ENCODE measurements at regions not wholly inside any gene's neighbourhood (a gene's known extent, or its start where the extent isn't known, plus 50 kb on each side); places are given as distances from the start of the nearest gene placed in this dataset.

DNA sequence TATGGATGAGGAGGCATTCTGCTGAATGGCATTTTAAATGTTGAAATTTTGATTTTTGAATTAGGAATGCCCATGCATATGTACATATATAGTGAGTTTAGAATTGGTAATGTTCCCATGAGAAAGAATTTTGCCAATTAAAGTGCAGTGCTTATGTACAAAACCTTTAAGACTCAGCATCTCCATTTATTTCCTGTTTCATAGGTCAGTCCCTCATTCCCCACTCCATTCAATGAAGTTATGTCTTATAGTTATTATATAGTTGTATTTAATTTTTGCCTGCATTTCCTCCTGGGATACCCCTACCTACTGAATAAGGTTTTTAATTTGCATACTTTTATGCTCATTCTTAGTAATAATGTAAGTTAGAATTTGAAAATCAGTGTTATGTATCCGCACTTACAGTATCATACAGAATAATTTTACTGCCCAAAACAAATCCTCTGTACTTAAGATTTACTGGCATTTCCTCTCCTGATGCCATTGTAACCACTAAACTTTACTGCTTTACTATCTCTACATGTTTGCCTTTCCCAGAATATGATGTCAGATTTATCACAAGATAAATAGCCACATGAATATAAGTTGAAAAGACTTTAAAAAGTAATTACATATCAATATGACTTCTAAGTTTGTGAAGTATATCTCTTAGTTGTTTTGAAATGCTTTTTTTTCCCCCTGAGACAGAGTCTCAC, 389.1 kb upstream of the NDN start:
- TF ChIP-seq SIN3A (IDR thresholded peaks at IDR 0.05; ENCODE audit: low read depth): no peak
- no peak for TF ChIP-seq EGR1 (IDR thresholded peaks at IDR 0.05; ENCODE audit: low read depth)
- TF ChIP-seq RAD21 (IDR thresholded peaks at IDR 0.05; ENCODE audit: low read depth): no peak
- TF ChIP-seq EZH2 (IDR thresholded peaks at IDR 0.05): no peak
- no peak for TF ChIP-seq TCF7L2 (IDR thresholded peaks at IDR 0.05; ENCODE audit: borderline replicate concordance, extremely low read depth, insufficient read depth, insufficient read length)
- no peak for TF ChIP-seq POLR2AphosphoS5 (IDR thresholded peaks at IDR 0.05; ENCODE audit: low read depth, low read length)
- no peak for TF ChIP-seq FOSL1 (IDR thresholded peaks at IDR 0.05; ENCODE audit: low read depth)
- no peak for TF ChIP-seq JUND (IDR thresholded peaks at IDR 0.05)
- TF ChIP-seq ZFX (IDR thresholded peaks at IDR 0.05): no peak
- TF ChIP-seq ELF1 (IDR thresholded peaks at IDR 0.05; ENCODE audit: borderline replicate concordance, low read depth): no peak
- TF ChIP-seq EZH2phosphoT487 (IDR thresholded peaks at IDR 0.05; ENCODE audit: borderline replicate concordance): no peak
- TF ChIP-seq, protein P1, sequence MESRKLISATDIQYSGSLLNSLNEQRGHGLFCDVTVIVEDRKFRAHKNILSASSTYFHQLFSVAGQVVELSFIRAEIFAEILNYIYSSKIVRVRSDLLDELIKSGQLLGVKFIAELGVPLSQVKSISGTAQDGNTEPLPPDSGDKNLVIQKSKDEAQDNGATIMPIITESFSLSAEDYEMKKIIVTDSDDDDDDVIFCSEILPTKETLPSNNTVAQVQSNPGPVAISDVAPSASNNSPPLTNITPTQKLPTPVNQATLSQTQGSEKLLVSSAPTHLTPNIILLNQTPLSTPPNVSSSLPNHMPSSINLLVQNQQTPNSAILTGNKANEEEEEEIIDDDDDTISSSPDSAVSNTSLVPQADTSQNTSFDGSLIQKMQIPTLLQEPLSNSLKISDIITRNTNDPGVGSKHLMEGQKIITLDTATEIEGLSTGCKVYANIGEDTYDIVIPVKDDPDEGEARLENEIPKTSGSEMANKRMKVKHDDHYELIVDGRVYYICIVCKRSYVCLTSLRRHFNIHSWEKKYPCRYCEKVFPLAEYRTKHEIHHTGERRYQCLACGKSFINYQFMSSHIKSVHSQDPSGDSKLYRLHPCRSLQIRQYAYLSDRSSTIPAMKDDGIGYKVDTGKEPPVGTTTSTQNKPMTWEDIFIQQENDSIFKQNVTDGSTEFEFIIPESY (IDR thresholded peaks at IDR 0.05; ENCODE audit: extremely low read depth, insufficient replicate concordance, low read length): no peak
- TF ChIP-seq, protein P2, sequence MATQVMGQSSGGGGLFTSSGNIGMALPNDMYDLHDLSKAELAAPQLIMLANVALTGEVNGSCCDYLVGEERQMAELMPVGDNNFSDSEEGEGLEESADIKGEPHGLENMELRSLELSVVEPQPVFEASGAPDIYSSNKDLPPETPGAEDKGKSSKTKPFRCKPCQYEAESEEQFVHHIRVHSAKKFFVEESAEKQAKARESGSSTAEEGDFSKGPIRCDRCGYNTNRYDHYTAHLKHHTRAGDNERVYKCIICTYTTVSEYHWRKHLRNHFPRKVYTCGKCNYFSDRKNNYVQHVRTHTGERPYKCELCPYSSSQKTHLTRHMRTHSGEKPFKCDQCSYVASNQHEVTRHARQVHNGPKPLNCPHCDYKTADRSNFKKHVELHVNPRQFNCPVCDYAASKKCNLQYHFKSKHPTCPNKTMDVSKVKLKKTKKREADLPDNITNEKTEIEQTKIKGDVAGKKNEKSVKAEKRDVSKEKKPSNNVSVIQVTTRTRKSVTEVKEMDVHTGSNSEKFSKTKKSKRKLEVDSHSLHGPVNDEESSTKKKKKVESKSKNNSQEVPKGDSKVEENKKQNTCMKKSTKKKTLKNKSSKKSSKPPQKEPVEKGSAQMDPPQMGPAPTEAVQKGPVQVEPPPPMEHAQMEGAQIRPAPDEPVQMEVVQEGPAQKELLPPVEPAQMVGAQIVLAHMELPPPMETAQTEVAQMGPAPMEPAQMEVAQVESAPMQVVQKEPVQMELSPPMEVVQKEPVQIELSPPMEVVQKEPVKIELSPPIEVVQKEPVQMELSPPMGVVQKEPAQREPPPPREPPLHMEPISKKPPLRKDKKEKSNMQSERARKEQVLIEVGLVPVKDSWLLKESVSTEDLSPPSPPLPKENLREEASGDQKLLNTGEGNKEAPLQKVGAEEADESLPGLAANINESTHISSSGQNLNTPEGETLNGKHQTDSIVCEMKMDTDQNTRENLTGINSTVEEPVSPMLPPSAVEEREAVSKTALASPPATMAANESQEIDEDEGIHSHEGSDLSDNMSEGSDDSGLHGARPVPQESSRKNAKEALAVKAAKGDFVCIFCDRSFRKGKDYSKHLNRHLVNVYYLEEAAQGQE (IDR thresholded peaks at IDR 0.05; ENCODE audit: low read depth): no peak
- TF ChIP-seq CBX3 (IDR thresholded peaks at IDR 0.05; ENCODE audit: low read depth): no peak
- no peak for TF ChIP-seq SRF (IDR thresholded peaks at IDR 0.05; ENCODE audit: low read depth)
- Histone ChIP-seq H3K4me1 (ENCODE audit: control insufficient read depth in 1 of 2, insufficient read depth in 2 of 2, low read length in 2 of 2) (no peaks in the 10 kb centered on the region), H3K4me2 (ENCODE audit: low read length) (no peak overlapping the region), H3K9me2 (ENCODE audit: insufficient read depth) (no peaks in the 10 kb centered on the region), H3K9me3 (ENCODE audit: control insufficient read depth in 1 of 2, insufficient read depth in 1 of 2, low read depth in 1 of 2, low read length in 2 of 2) (peaks cover 4 to 18% of the 10 kb centered on the region in 2 experiments; a peak in 2 of 4 replicates), H3K27ac (ENCODE audit: low read depth, low read length) (no peak overlapping the region), H3K4me3 (replicated peaks in 1 of 2; ENCODE audit: low read depth in 1 of 2, low read length in 2 of 2) (no peak overlapping the region), H3K79me2 (ENCODE audit: insufficient read depth, low read length) (no peaks in the 10 kb centered on the region), H4K20me1 (ENCODE audit: insufficient read depth) (no peaks in the 10 kb centered on the region), H3K36me3 (ENCODE audit: control insufficient read depth in 1 of 2, insufficient read depth in 2 of 2, low read length in 2 of 2) (no peaks in the 10 kb centered on the region), H2AFZ (ENCODE audit: low read depth, low read length, poor library complexity, severe bottlenecking) (no peak overlapping the region), H3K27me3 (ENCODE audit: insufficient read depth, low read length) (no peaks in the 10 kb centered on the region), H3K9ac (ENCODE audit: low read length) (no peak overlapping the region)
- no peak for DNase-seq (ENCODE audit: low read depth, low spot score)
- ChIA-PET CTCF (no interaction called here), POLR2A (no interaction called here), RAD21 (ENCODE audit: low non-redundant PET in 1 of 2, low total read pairs in 2 of 2, uncharacterized antibody in 2 of 2, unreplicated experiment in 2 of 2) (no interaction called here)
- intact Hi-C loops (cut with micrococcal nuclease): no loop called here
- no peak for ATAC-seq
- no TSS peak for BruUV-seq (replicated peaks)

All from HCT116 (cell line).